ENCODE measurements at regions not wholly inside any gene's neighbourhood (a gene's known extent, or its start where the extent isn't known, plus 50 kb on each side); places are given as distances from the start of the nearest gene placed in this dataset.

DNA sequence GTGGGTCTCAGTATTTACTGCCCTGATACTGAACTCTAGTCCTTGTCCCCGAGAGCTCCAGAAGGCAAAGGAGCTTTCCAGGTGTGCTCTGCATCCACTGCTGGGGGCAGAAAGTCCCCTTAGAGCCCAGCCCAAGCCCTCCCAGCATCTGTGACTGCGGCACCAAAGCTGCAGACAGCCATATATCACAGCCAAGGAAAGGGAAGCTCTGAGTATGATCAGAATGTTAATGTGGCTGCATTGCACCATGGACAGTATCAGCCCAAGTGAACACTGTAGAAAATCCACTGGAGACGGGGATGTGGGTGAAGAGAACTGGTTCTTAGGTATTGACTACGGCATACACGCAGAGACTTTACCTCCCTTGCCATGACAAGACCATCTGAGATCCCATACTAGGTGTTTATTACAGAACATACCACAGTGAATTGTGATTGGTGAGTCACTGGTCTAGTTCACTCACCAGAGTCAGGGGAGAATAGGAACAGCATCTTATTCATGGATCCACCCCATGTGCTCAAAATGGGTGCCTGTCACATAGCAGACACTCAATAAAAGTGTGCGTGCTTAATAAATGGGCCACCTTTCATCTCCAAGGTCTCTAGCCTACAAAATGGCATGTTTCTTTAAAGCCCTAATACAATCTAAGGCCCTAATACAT lies 170.3 kb downstream of the HHIPL2 start:
- no peak for TF ChIP-seq EZH2phosphoT487 (IDR thresholded peaks at IDR 0.05; ENCODE audit: insufficient read depth, low read depth)
- no peak for TF ChIP-seq EZH2 (IDR thresholded peaks at IDR 0.05; ENCODE audit: insufficient read depth, poor library complexity, severe bottlenecking)

Data from GM23248 (cell line).